Medulla oblongata (tissue), 1 donor: ENCODE measurements at regions not wholly inside any gene's neighbourhood (a gene's known extent, or its start where the extent isn't known, plus 50 kb on each side); places are given as distances from the start of the nearest gene placed in this dataset.

Source experiments
- DNase-seq: peaks from one replicate; pipeline ENCODE4 v3.0.0-alpha.2; 2015; ENCODE audit errors: extremely low spot score

DNA sequence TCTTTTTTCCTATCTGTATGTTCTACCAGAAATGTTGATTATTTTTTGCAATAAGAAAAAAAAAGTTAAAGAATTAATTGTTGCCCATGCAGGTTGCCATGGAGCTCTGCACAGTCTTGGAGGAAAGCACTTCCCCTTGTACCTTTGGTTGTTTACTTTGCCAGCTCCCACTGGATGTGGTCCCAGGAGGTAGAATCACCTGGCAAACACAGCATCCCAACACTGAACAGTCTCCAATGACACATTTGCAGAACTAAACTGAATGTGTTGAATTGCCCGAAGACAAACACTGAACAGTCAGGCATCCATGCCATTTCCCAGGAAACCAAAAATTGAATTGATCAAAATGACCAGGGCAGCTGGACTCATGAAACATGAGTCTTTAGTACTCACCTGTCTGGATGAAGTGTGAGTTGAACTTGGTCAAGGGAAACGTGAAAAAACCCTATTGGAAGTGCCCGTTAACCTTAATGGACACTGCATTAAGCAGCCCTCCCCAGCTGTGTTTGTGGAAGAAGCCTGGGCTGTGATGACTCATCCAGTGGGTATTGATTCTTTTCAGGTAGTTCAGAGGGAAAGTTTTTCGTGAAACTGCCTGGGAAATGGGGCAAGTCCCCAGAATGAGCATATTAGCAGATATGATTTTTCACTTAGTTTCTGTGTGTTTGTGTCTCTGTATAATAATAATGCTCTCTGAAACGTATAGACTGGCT is 284.7 kb upstream of the STT3B start:
- DNase-seq, result no peak

DNA sequence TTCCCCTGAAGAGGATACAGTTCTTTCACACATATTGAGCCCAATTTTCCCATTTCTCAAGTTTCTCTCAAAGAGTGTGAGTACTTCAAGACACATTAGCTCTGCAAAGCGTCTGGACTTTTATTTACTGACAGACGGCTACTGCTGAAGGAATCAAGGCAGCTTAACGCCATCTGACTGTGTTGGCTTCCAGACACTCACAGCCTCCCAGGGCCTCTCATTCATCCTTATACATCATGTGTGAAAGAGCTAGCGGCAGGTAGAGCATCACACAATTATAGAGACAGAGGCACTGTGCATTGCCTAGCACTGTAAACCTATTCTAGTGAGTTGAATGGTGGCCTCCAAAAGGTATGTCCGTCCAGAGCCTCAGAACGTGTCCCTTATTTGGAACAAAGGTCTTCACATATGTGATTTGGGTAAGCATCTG is 284.1 kb upstream of the STT3B start:
- DNase-seq, result no peak

DNA sequence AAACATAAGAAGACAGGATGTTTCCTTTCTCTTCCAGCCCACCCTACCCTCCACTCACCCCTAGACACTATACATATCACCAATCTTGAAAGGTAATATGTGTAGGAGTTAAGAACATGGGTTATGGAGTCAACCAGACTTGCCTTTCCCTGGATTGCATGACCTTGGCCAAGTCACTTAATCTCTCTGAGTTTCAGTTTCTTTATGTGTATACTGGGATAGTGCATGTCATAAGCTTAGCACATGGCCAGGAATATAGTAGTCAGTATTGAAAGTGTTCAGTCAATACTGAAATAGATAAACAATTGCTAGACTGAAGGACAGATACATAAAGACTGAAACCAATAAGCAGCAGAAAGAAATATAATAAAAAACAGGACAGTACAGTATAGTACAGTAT is 283.2 kb upstream of the STT3B start:
- no peak for DNase-seq

DNA sequence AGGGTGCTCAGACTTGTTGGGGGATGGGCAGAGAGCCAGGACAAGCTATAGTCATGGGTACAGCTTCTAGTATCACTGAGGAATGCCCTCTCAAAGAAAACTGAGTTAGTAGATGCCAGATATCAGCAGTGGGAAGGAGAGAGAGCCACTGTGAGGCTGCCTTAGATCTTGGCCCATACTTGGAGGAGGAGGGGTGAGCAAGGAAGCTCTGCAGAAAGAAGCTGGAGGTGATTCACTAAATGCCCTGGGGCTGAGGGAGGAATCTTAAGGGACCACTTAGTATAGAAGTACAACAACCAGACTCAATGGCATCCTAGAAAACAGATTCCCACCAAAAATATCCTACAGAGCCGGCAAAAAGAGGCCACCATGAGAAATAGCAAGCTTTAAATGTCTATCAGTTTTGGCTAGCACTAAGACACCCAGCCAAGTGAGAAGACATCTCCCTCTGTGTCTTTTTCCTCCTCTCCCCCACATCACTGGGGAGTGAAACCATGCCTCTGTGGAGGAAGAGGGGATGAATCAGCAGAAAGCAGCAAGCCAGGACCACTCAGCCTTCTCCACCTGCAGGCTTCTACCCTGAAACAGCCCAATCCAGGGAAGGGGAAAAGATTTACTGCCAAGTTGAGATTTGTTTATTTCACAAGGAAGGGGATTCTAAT is 282.5 kb upstream of the STT3B start:
- no peak for DNase-seq

DNA sequence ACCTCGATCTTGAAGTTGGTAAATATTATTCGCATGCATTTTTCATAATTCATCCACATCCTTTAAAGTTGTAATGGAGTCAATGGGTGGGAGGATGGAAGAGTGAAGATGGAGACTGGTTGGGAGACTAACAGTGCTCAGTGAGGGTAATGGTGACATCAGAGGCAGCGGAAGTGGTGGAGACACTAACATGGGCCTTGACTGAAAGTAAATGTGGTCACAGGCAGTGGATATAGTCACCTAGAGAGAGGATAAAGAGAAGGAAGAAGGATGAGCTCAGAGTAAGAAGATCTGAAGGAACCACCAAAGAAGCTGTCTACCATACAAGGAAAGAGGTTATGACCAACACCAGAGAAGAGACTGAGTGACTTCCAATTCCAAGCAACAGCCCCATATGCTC is 281.6 kb upstream of the STT3B start:
- no peak for DNase-seq

DNA sequence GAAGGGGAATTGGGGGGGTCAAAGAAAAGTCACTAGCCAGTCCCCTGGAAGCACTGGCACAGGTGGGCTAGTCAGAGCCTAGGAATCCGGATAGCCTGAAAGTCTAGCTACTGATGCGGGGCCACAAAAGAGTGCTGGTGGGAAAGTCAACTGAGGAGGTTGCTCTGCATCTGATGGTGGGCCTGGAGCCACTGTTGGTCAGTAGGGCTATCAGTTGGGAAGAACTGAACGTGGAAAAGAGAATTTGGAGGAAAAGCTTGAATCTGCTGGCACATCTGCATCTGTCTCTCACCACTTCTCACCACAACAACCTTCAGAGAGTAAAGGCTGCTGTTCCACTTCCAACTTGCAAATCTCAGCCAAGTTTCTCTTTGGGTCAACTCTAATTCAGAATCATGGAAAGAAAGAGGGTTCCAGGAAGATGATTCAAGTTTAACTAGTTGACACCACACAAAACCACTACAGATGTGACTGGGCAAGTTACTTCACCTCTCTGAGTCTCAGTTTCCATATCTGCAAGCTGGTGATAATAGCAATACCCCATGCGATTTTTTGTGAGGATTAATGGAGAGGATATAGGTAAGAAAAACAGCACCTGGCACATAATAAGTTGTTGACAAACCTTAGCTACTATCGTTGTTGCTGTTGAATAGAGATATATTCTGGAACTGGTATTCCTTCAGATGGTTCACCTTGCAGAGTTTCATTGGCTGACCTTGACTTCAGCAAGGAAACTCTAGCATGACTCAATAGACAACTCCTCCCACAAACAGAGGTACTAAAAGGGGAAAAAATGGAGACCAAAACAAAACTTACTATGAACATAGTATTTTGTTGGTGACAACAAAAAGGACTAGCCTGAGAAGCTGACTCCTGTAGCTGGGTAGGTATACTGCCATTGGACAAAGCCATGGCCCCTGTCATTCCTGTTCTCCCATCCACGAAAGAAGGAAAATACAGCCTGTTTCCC is 280.2 kb upstream of the STT3B start:
- DNase-seq, result no peak

DNA sequence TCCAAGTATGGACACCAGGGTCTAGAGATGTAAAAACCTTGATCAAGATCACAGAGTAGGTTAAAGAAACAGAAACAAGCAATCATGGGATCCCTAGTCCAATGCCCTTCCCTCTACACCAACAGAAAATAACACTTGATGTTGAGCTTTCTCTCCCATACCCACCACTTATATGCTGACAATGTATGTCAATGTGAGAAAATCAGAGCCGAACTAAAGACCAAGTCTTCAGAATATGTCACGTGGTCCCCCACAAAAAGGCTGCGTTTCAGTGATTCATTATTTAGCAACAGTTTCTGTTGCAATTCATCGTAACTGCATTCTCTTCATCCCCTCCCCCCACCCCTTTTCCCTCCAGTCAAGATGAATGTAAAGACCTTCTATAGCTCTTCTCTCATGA is 278.9 kb upstream of the STT3B start:
- no peak for DNase-seq

DNA sequence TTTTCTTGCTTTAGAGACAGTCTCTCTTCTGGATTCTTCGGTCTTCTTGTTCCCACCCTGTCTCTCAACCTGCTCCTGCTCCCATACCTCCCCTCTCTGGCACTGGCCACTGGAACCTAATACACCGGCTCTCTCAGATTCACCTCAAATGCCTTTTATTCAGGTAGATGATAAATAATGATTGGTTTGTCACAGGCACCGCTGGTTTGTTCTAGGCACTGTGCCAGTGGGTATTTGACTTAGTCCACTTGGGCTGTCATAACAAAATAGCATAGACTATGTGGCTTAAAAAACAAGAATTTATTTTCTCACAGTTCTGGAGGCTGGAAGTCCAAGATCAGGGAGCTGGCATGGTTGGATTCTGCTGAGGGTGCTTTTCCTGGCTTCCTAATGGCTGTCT is 278.2 kb upstream of the STT3B start:
- DNase-seq, result no peak

DNA sequence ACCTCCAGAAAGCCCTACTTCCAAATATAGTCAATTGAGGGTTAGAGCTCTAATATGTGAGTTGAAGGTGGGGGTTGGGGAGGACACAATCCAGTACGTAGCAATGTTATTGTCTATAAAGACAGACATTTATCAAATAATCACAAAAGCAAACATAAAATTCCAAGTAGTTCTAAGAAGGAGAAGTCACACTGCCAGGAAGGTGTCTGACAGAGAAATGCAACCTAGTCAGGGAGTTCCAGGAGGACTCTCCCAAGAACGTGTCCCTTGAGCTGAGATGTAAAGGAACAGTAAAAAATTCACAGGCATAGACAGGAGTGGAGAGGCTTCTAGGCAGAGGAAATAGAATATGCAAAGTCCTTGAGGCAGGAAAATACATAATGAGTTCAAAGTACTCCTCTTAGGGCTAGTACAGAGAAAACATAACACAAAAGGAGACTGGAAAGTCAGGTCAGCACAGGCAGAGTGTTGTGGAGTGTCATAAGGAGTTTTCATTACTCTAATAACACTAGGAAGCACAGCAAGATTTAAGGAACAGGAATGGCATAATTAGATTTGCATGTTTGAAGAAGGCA is 277.6 kb upstream of the STT3B start:
- no peak for DNase-seq

DNA sequence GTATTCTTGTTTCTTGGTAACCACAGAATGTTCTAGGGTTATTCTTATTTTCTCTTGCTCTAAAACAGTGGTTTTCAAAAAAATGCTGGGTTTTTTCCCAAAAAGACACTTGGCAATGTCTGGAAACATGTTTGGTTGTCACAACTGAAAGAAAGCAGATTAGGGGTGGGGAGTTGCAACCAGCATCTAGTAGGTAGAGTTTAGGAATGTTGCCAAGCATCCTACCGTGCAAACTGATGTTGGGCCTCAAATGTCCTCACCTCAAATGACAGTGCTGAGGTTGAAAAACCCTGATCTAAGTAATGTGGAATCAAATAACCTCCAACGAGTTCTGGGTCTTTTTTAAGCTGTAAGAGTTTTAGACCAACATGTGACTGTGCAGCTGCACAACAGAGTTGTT is 270.5 kb upstream of the STT3B start:
- DNase-seq, result no peak

DNA sequence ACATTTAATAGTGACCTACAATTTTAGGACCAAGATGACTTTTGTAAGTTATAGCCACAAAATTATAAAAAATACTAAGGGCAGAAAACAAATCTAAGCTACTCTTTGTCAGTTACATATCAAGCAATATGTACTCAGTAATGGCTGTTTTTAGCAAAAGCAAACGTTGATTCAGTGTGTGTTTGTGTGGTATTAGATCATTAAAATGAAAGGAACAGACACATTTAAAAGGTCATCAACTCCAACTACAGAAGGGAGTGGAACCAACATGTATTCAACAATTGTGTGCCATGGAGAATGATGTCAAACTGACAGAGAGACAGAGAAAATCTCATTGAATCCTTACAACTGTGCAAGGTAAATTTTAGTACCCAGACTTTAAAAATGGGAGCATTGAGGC is 268.8 kb upstream of the STT3B start:
- no peak for DNase-seq

DNA sequence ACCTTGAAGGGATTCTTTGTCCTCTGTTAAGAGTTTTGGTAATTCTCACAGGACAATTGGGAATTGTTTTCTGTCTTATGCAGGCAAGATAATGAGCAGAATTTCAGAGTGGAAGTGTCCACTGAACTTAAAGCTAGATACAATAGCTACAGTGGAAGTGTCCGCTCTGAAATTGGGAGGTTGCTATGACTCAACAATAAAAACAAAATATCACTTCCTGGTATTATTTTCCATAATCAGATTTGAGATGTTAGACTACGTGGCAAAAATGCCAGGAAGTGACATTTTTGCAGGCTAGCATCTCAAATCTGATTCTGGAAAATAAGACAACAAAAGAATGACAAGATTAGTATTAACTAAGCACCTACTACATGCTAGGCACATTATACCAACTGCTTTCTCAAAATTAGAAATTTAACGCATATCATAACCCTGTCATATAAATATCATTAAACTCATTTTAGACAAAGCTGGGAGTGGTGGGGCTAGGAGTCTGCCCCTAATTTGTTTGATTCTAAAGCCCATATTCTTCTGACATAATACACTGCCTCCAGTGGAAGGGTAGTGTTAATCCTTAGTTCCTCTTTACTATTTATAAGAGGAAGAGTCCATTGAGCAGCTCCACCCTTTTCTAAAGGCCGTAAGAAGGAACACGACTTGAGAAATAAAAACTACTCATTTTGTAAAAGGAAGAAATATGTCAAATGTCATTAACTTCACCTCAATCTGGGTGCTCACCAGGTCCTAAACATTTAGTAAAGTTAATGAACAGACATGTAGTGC is 266.9 kb upstream of the STT3B start:
- DNase-seq, result no peak

DNA sequence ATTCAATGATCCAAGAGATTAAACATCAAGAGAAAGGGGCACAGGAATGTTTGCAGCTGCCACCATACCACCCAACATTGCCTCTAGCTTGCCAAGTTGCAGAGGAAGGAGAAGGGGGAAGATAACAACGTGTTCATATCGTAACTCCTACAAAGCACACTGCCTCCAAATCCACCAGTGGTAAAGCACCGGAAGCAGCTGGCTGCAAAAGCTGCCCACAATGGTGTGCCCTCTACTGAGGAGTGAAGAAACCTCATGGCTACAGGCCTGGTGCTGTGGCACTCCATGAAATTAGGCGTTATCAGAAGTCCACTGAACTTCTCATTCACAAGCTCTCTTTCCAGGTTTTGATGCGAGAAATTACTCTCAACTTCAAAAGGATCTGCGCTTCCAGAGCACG is 263.9 kb upstream of the STT3B start:
- DNase-seq, result no peak

DNA sequence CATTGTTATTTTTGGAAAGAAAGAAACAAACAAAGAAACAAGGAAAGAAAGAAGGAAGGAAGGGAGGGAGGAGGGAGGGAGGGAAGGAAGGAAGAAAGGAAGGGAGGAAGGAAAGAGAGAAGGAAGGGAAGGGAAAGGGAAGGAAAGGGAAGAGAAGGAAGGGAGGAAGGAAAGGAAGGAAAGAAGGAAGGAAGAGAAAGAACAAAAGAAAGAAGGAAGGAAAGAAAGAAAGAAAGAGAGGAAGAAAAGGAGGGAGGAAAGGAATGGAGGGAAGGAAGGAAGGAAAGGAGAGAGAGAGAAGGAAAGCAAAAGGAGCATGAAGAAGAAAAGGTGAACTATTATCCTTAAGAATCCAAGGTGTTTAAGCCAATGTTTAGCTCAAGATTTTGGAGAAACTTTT is 262.7 kb upstream of the STT3B start:
- DNase-seq, result no peak

DNA sequence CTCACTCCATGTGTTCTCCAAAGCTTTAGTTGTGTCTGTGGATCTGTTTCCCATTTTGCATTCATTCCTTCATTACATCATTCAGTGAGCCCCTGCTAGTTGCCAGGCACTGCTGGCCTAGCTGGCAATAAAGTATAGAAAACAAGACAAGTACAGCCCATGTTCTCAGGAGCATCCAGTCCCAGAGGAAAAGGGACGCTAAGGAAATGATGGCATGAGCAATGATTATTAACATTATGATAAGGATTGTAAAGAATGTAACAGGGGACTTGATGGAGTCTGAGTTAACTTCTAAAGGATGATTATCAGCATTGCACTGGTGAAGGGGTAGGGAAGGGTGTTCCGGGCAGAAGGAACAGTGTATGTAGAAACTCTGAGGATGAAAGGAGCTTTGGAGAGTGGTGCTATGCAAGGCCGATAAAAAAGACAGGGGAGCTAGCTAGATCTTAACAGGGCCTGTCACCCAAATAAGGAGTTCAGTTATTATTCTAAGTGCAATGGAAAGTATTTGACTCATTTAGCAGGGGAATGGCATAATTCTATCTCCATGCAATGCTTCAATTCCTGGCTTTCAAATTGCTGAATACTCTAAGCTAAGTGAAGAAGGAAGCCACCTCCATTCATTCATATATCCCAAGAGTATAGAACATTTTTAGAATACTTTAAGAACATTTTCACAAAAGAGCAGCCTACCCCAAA is 258.2 kb upstream of the STT3B start:
- DNase-seq, result no peak

DNA sequence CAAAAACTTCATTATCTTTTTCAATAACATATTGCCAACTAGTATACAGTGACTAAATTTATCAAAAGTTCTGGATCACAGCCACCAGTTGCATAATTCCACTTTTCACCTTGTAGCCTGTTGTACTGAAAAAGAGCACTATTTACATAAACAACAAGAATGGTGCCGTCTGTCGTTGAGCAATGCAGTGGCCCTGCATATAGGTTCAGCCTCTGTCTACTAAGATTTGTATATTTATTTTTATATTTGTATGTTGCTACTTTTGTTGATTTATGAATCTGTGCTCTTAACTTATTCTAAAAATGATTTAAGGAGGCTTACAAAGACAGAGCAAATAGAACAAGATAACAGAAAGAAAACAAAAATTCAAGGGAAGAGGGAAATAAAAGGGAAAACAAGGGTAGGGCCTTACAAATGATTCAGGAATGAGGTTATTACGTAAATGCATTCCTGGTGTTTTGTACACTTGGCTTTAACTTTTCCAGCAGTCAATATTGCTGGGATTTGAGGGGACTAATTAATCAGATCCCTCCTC is 257.6 kb upstream of the STT3B start:
- no peak for DNase-seq

DNA sequence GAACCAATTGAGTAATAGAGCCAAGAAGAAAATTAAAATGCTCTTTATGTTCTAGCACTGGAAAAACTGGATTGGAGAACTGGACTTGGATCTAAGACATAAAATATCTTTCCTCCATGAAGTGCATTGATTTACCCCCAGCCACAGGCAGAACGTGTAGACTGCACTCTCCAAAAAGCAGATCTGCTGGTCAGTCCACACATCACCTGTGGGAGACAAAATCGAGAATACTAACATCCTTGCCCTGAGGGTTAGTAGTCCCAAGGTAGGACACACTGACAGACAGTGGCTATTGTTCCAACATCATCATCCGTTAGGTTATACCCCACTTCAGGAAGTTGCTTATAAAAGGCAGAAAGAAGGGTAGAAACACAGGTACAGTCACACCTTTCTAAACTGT is 257.1 kb upstream of the STT3B start:
- DNase-seq, result no peak

DNA sequence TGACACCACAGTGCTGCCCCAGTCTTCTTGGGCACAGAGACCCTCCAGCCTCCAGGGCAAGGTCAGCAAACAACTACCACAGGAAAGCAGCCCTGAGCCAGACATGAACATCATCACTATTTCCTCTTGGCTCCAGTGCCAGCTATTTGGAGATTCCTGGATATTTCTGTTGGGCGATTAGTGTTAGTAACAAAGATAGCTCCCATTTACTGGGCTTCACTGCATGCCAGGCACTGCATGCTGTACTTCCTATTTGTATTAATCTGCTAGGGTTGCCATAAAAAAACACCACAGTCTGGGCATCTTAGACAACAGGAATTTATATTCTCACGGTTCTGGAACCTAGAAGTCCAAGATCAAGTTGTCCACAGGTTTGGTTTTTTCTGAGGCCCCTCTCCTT is 255.1 kb upstream of the STT3B start:
- no peak for DNase-seq

DNA sequence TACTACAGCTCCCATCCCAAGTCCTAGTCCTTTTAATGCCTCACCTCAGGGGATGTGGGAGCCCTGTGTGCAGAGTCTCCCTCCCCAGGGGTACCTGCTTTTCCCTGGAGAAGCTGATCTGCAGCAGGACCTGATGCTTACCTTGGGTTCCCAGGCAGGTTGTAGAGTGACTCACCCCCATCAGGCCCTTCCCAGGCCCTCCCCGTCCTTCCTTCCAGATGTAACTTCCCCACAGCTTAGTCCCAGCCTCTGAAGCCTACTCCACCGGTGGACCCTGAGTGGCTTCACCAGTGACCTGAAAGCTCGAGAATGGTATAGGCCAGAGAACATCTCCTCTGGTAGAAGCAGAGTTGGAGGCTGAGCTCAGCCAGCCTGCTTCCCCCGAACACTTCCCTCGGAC is 254.2 kb upstream of the STT3B start:
- no peak for DNase-seq

DNA sequence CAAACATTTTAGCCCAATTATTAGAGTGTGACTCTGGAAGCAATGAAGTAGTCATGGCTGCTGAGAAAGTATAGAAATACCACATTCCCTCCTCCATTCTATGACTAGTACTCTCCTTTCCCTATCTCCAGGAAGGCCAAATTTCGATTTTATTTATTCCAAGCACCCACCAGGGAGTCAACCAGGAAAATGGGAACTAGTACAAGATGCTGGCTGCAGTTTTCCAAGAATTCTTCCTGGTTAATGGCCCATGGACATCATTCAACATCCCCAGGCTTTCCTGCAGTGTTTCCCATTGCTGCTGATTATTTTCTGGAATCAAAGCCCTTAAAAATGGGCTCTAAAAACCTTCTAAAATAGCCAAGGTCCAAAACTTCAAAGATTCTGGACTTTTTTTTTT is 247.9 kb upstream of the STT3B start:
- no peak for DNase-seq
